A549 (cell line): ENCODE measurements at regions not wholly inside any gene's neighbourhood (a gene's known extent, or its start where the extent isn't known, plus 50 kb on each side); places are given as distances from the start of the nearest gene placed in this dataset.

Source experiments
- BHLHE40 ChIP-seq: IDR thresholded peaks from 2 replicates; pipeline ENCODE4 v1.6.1; 2012; ENCODE audit warnings: low read depth, low read length, inconsistent platforms
- CEBPB ChIP-seq, 2 experiments: fragments of >200 bp in 1 of 2; sonication (Bioruptor Twin) in 1 of 2; formaldehyde crosslinking in 1 of 2; IDR thresholded peaks; 2 replicates each; pipeline ENCODE4 v1.6.1; 2012 to 2016
- EHMT2 ChIP-seq: fragments of 200-600 bp; sonication (generic); IDR thresholded peaks from 2 replicates; pipeline ENCODE4 v1.6.1; 2016; ENCODE audit warnings: antibody characterized with exemption, low read depth, mild to moderate bottlenecking, moderate library complexity
- EP300 ChIP-seq, 2 experiments: fragments of >200 bp; sonication (Bioruptor Twin); formaldehyde crosslinking; IDR thresholded peaks; 2 replicates in 1 of 2; 3 replicates in 1 of 2; pipeline ENCODE4 v1.6.1; 2016 to 2017
- MAZ ChIP-seq: fragments of 150-350 bp; IDR thresholded peaks from 2 replicates; pipeline ENCODE4 v1.6.1; 2014; ENCODE audit warnings: antibody characterized with exemption, low read depth, low read length, borderline replicate concordance
- POLR2A ChIP-seq: IDR thresholded peaks from 2 replicates; pipeline ENCODE4 v1.6.1; 2012; ENCODE audit warnings: mild to moderate bottlenecking, low read length
- RAD21 ChIP-seq, 2 experiments: fragments of >200 bp in 1 of 2; sonication (Bioruptor Twin) in 1 of 2; formaldehyde crosslinking in 1 of 2; IDR thresholded peaks in 1 of 2; conservative IDR thresholded peaks in 1 of 2; 2 replicates in 1 of 2; 3 replicates in 1 of 2; pipeline ENCODE4 v1.6.1; 2012 to 2018; ENCODE audit warnings: inconsistent platforms in 1 of 2
- RFX5 ChIP-seq: fragments of 450-650 bp; IDR thresholded peaks from 2 replicates; pipeline ENCODE4 v1.7.1; 2014; ENCODE audit warnings: antibody characterized with exemption, mild to moderate bottlenecking, moderate library complexity
- SMC3 ChIP-seq: fragments of >200 bp; sonication (Bioruptor Twin); formaldehyde crosslinking; IDR thresholded peaks from 3 replicates; pipeline ENCODE4 v1.6.1; 2018; ENCODE audit warnings: inconsistent platforms
- TP53 ChIP-seq: fragments of 250-450 bp; sonication (Bioruptor Pico); IDR thresholded peaks from 2 replicates; pipeline ENCODE4 v1.5.0; 2021; ENCODE audit warnings: mild to moderate bottlenecking, moderate library complexity
- TF ChIP-seq, protein P1 (sequence below): IDR thresholded peaks from 2 replicates; pipeline ENCODE4 v1.6.1; 2012
- TF ChIP-seq, protein P2 (sequence below): fragments of >200 bp; sonication (Bioruptor Twin); formaldehyde crosslinking; IDR thresholded peaks from 3 replicates; pipeline ENCODE4 v1.5.1; 2016
- TF ChIP-seq, protein P3 (sequence below): fragments of 450-650 bp; IDR thresholded peaks from 2 replicates; pipeline ENCODE4 v1.6.1; 2014; ENCODE audit warnings: antibody characterized with exemption
- TF ChIP-seq, protein P4 (sequence below): fragments of 200-600 bp; sonication (generic); IDR thresholded peaks from 2 replicates; pipeline ENCODE4 v1.6.1; 2016; ENCODE audit warnings: antibody characterized with exemption, mild to moderate bottlenecking, moderate library complexity

DNA sequence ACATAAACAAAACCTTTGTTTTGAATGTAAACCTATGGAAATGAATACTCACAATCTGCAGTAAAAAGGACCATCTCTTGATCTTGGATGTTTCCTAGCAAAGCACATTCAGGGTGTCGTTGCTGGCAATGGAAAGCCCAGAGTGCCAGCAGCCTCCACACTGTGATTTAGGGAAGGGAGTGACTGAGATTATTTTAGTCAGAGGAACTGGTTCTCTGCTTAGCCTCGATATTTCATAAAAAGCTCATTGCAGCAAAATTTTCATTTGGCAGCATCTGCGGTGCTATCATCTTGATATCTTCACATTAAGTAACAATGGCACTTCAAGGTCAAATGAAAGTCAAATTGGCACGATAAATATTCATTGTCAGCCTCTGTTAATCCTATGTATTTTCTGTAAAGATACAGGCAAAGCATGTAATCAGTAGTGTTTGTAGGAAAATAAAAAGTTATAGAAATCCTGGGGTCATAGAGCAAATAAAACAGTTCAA is 116.0 kb downstream of the MACIR start:
- TF ChIP-seq EP300 (IDR thresholded peaks at IDR 0.05), result no peak
- no peak for TF ChIP-seq RAD21 (conservative IDR thresholded peaks at IDR 0.05 in 1 of 2, IDR thresholded peaks at IDR 0.05 in 1 of 2)
- TF ChIP-seq, protein P1, sequence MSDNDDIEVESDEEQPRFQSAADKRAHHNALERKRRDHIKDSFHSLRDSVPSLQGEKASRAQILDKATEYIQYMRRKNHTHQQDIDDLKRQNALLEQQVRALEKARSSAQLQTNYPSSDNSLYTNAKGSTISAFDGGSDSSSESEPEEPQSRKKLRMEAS, result no peak
- TF ChIP-seq, protein P2, sequence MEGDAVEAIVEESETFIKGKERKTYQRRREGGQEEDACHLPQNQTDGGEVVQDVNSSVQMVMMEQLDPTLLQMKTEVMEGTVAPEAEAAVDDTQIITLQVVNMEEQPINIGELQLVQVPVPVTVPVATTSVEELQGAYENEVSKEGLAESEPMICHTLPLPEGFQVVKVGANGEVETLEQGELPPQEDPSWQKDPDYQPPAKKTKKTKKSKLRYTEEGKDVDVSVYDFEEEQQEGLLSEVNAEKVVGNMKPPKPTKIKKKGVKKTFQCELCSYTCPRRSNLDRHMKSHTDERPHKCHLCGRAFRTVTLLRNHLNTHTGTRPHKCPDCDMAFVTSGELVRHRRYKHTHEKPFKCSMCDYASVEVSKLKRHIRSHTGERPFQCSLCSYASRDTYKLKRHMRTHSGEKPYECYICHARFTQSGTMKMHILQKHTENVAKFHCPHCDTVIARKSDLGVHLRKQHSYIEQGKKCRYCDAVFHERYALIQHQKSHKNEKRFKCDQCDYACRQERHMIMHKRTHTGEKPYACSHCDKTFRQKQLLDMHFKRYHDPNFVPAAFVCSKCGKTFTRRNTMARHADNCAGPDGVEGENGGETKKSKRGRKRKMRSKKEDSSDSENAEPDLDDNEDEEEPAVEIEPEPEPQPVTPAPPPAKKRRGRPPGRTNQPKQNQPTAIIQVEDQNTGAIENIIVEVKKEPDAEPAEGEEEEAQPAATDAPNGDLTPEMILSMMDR, result no peak
- TF ChIP-seq, protein P3, sequence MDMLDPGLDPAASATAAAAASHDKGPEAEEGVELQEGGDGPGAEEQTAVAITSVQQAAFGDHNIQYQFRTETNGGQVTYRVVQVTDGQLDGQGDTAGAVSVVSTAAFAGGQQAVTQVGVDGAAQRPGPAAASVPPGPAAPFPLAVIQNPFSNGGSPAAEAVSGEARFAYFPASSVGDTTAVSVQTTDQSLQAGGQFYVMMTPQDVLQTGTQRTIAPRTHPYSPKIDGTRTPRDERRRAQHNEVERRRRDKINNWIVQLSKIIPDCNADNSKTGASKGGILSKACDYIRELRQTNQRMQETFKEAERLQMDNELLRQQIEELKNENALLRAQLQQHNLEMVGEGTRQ, result no peak
- no peak for TF ChIP-seq EHMT2
- TF ChIP-seq CEBPB (IDR thresholded peaks at IDR 0.05), result no peak
- no peak for TF ChIP-seq RFX5
- no peak for TF ChIP-seq POLR2A
- TF ChIP-seq BHLHE40, result no peak
- TF ChIP-seq TP53 (CRISPR knock-in tag), result no peak
- TF ChIP-seq MAZ, result no peak
- TF ChIP-seq, protein P4, sequence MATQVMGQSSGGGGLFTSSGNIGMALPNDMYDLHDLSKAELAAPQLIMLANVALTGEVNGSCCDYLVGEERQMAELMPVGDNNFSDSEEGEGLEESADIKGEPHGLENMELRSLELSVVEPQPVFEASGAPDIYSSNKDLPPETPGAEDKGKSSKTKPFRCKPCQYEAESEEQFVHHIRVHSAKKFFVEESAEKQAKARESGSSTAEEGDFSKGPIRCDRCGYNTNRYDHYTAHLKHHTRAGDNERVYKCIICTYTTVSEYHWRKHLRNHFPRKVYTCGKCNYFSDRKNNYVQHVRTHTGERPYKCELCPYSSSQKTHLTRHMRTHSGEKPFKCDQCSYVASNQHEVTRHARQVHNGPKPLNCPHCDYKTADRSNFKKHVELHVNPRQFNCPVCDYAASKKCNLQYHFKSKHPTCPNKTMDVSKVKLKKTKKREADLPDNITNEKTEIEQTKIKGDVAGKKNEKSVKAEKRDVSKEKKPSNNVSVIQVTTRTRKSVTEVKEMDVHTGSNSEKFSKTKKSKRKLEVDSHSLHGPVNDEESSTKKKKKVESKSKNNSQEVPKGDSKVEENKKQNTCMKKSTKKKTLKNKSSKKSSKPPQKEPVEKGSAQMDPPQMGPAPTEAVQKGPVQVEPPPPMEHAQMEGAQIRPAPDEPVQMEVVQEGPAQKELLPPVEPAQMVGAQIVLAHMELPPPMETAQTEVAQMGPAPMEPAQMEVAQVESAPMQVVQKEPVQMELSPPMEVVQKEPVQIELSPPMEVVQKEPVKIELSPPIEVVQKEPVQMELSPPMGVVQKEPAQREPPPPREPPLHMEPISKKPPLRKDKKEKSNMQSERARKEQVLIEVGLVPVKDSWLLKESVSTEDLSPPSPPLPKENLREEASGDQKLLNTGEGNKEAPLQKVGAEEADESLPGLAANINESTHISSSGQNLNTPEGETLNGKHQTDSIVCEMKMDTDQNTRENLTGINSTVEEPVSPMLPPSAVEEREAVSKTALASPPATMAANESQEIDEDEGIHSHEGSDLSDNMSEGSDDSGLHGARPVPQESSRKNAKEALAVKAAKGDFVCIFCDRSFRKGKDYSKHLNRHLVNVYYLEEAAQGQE, result no peak
- no peak for TF ChIP-seq SMC3
